Panc1 (cell line): ENCODE measurements at regions not wholly inside any gene's neighbourhood (a gene's known extent, or its start where the extent isn't known, plus 50 kb on each side); places are given as distances from the start of the nearest gene placed in this dataset.

Source experiments
- ATAC-seq: fragments of 200-7000 bp; cut with Tn5 transposase; 2 replicates; pipeline ENCODE4 v1.9.1; 2020; ENCODE audit warnings: mild to moderate bottlenecking, moderate library complexity
- BruUV-seq: library from RNA; stranded (reverse); fragments of 400-500 nt; replicated peaks from 2 replicates; lab custom pipeline; 2021; lab: Mats Ljungman, UMichigan
- CTCF ChIA-PET: fragments of 300-600 bp; sonication (Branson Sonifier 250); formaldehyde crosslinking; loops from one replicate; lab custom pipeline; 2022; ENCODE audit warnings: antibody characterized with exemption; lab: Charles Lee
- POLR2A ChIA-PET: fragments of 300-600 bp; sonication (Branson Sonifier 250); formaldehyde crosslinking; loops from one replicate; lab custom pipeline; 2022; ENCODE audit warnings: antibody characterized with exemption; lab: Charles Lee
- DNase-seq: peaks from one replicate; pipeline ENCODE4 v3.0.0-alpha.2; 2010; ENCODE audit warnings: low read depth, low spot score
- H3K27ac ChIP-seq: 2 replicates; pipeline ENCODE4 v1.5.1; 2011; ENCODE audit warnings: mild to moderate bottlenecking, low read length, inconsistent platforms
- H3K27me3 ChIP-seq: fragments of 200-500 bp; sonication (Bioruptor generic); 2 replicates; pipeline ENCODE4 v1.6.0; 2014; ENCODE audit warnings: low read length, inconsistent platforms; ENCODE audit not compliant: control insufficient read depth, insufficient read depth
- H3K36me3 ChIP-seq: fragments of 200-500 bp; sonication (Bioruptor generic); 2 replicates; pipeline ENCODE4 v1.5.1; 2014; ENCODE audit warnings: inconsistent platforms, mild to moderate bottlenecking, low read length, moderate library complexity; ENCODE audit not compliant: control insufficient read depth, insufficient read depth
- H3K4me1 ChIP-seq: 2 replicates; pipeline ENCODE4 v1.5.1; 2011; ENCODE audit warnings: inconsistent platforms, mild to moderate bottlenecking, low read length, moderate library complexity; ENCODE audit not compliant: control insufficient read depth, insufficient read depth
- H3K4me3 ChIP-seq, 2 experiments: 2 replicates each; pipeline ENCODE4 v1.5.1; 2011 to 2012; ENCODE audit warnings: low read depth in 2 of 2, low read length in 2 of 2, mild to moderate bottlenecking in 2 of 2, inconsistent platforms in 1 of 2, moderate library complexity in 1 of 2
- H3K9me3 ChIP-seq: fragments of 200-500 bp; sonication (Bioruptor generic); 2 replicates; pipeline ENCODE4 v1.5.1; 2014; ENCODE audit warnings: low read depth, mild to moderate bottlenecking, inconsistent platforms, low read length, moderate library complexity; ENCODE audit not compliant: control insufficient read depth, insufficient read depth
- POLR2AphosphoS5 ChIP-seq: IDR thresholded peaks from 2 replicates; pipeline ENCODE4 v1.6.1; 2012; ENCODE audit warnings: mild to moderate bottlenecking, low read depth, low read length, moderate library complexity
- SIN3A ChIP-seq: IDR thresholded peaks from 2 replicates; pipeline ENCODE4 v1.6.1; 2012; ENCODE audit warnings: low read depth, mild to moderate bottlenecking, low read length, moderate library complexity, borderline replicate concordance; ENCODE audit not compliant: insufficient read depth
- TCF7L2 ChIP-seq: IDR thresholded peaks from 2 replicates; pipeline ENCODE4 v1.6.1; 2011; ENCODE audit warnings: mild to moderate bottlenecking, low read depth, low read length, inconsistent platforms
- in situ Hi-C: cut with HindIII; loops from 2 replicates; pipeline ENCODE4 v1.10.0; 2016; ENCODE audit warnings: low sequenced_read_pairs, low pct_unique_long_range_greater_than_20kb
- intact Hi-C: fragments of 100-400 bp; cut with micrococcal nuclease; formaldehyde crosslinking; loops from one replicate; pipeline ENCODE4 v1.10.0; 2022; ENCODE audit not compliant: unreplicated experiment
- TF ChIP-seq, protein P1 (sequence below), 2 experiments: IDR thresholded peaks; 2 replicates each; pipeline ENCODE4 v1.6.1; 2011 to 2012; ENCODE audit warnings: low read depth in 2 of 2, control low read depth in 1 of 2, low read length in 1 of 2, mild to moderate bottlenecking in 1 of 2, moderate library complexity in 1 of 2; ENCODE audit not compliant: insufficient read depth in 1 of 2
- TF ChIP-seq, protein P2 (sequence below): fragments of 450-650 bp; IDR thresholded peaks from 2 replicates; pipeline ENCODE4 v1.5.1; 2017; ENCODE audit warnings: mild to moderate bottlenecking

DNA sequence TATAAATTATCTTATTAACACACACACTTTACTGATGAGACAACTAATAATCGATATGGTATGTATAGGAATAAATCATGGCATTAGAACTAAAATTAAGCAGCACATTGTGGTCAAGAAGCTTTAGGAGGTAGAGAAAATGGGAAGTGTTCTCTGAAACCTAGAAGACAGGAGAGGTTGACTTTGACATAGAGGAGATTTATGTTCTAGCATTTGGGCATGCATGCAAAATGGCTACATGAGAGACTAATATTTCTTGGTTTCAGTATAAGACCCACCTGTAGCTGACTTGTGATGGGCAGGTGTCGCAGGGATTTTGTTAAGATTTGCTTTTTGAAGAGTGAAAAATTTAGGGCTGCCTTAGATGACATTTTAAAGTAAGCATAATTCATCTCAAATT lies 209.7 kb upstream of the POU1F1 start:
- no peak for ATAC-seq
- H3K27me3 ChIP-seq = no peaks in the 10 kb centered on the region
- no peak for TF ChIP-seq TCF7L2
- TF ChIP-seq, protein P1, sequence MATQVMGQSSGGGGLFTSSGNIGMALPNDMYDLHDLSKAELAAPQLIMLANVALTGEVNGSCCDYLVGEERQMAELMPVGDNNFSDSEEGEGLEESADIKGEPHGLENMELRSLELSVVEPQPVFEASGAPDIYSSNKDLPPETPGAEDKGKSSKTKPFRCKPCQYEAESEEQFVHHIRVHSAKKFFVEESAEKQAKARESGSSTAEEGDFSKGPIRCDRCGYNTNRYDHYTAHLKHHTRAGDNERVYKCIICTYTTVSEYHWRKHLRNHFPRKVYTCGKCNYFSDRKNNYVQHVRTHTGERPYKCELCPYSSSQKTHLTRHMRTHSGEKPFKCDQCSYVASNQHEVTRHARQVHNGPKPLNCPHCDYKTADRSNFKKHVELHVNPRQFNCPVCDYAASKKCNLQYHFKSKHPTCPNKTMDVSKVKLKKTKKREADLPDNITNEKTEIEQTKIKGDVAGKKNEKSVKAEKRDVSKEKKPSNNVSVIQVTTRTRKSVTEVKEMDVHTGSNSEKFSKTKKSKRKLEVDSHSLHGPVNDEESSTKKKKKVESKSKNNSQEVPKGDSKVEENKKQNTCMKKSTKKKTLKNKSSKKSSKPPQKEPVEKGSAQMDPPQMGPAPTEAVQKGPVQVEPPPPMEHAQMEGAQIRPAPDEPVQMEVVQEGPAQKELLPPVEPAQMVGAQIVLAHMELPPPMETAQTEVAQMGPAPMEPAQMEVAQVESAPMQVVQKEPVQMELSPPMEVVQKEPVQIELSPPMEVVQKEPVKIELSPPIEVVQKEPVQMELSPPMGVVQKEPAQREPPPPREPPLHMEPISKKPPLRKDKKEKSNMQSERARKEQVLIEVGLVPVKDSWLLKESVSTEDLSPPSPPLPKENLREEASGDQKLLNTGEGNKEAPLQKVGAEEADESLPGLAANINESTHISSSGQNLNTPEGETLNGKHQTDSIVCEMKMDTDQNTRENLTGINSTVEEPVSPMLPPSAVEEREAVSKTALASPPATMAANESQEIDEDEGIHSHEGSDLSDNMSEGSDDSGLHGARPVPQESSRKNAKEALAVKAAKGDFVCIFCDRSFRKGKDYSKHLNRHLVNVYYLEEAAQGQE (IDR thresholded peaks at IDR 0.05; ENCODE audit: insufficient read depth in 1 of 2, low read depth in 2 of 2, low read length in 1 of 2) = no peak
- TF ChIP-seq POLR2AphosphoS5 = no peak
- TF ChIP-seq SIN3A = no peak
- TF ChIP-seq, protein P2, sequence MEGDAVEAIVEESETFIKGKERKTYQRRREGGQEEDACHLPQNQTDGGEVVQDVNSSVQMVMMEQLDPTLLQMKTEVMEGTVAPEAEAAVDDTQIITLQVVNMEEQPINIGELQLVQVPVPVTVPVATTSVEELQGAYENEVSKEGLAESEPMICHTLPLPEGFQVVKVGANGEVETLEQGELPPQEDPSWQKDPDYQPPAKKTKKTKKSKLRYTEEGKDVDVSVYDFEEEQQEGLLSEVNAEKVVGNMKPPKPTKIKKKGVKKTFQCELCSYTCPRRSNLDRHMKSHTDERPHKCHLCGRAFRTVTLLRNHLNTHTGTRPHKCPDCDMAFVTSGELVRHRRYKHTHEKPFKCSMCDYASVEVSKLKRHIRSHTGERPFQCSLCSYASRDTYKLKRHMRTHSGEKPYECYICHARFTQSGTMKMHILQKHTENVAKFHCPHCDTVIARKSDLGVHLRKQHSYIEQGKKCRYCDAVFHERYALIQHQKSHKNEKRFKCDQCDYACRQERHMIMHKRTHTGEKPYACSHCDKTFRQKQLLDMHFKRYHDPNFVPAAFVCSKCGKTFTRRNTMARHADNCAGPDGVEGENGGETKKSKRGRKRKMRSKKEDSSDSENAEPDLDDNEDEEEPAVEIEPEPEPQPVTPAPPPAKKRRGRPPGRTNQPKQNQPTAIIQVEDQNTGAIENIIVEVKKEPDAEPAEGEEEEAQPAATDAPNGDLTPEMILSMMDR = no peak
- POLR2A ChIA-PET = no interaction called here
- H3K4me3 ChIP-seq = no peak overlapping the region
- CTCF ChIA-PET = no interaction called here
- intact Hi-C loops (no loop called here), in situ Hi-C loops (no loop called here)
- H3K27ac ChIP-seq = no peak overlapping the region
- no TSS peak for BruUV-seq
- peaks cover 9% of the 10 kb centered on the region; the same call in 1 of the 2 replicates for H3K4me1 ChIP-seq
- H3K36me3 ChIP-seq = no peaks in the 10 kb centered on the region
- no peak for DNase-seq
- H3K9me3 ChIP-seq = no peaks in the 10 kb centered on the region

DNA sequence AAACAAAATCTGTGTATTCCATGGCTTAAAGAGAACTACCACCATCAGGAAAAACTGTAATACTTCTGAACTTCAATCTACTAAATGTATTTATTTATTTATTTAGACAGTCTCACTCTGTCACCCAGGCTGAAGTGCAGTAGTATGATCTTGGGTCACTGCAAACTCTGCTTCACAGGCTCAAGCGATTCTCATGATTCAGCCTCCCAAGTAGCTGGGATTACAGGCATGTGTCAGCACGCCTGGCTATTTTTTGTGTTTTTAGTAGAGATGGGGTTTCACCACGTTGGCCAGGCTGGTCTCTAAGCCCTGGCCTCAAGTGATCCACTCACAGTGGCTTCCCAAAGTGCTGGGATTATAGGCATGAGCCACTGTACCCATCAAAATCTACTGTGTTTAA lies 202.3 kb upstream of the POU1F1 start:
- intact Hi-C loops = no loop called here
- Histone ChIP-seq H3K4me1 (no peaks in the 10 kb centered on the region), H3K9me3 (no peaks in the 10 kb centered on the region), H3K36me3 (no peaks in the 10 kb centered on the region), H3K27ac (no peak overlapping the region), H3K4me3 (no peak overlapping the region), H3K27me3 (no peaks in the 10 kb centered on the region)
- no TSS peak for BruUV-seq
- in situ Hi-C loops = no loop called here
- no peak for DNase-seq
- TF ChIP-seq, protein P1 (IDR thresholded peaks at IDR 0.05; ENCODE audit: insufficient read depth in 1 of 2, low read depth in 2 of 2, low read length in 1 of 2) = no peak
- TF ChIP-seq TCF7L2 (no peak), POLR2AphosphoS5 (no peak), SIN3A (no peak)
- TF ChIP-seq, protein P2 = no peak
- ATAC-seq = no peak
- ChIA-PET CTCF (no interaction called here), POLR2A (no interaction called here)
